ENCODE measurements at regions not wholly inside any gene's neighbourhood (a gene's known extent, or its start where the extent isn't known, plus 50 kb on each side); places are given as distances from the start of the nearest gene placed in this dataset.

- Histone ChIP-seq H3K27me3 (replicated peaks in 1 of 2; ENCODE audit: control insufficient read depth in 2 of 2, extremely low read depth in 1 of 2, insufficient read depth in 2 of 2, low read length in 1 of 2) (peaks cover 0 to 8% of the 10 kb centered on the region in 2 experiments), H3K4me1 (ENCODE audit: control insufficient read depth in 1 of 2, extremely low read depth in 1 of 2, insufficient read depth in 2 of 2, low read length in 2 of 2) (no peaks in the 10 kb centered on the region), H3K4me3 (ENCODE audit: control insufficient read depth in 1 of 2, extremely low read depth in 1 of 2, low read length in 1 of 2) (no peak overlapping the region), H3K9me3 (no peaks in the 10 kb centered on the region), H3K36me3 (ENCODE audit: control insufficient read depth in 2 of 2, extremely low read depth in 1 of 2, insufficient read depth in 1 of 2, low read length in 1 of 2) (no peaks in the 10 kb centered on the region), H3K27ac (ENCODE audit: low read length) (no peak overlapping the region)
- CTCF ChIA-PET = interaction anchor here in 1 of 2 donors (0.8 kb wide), 1 partner anchor 64 kb away, joined by 3 read pairs; no protein-coding TSS in a partner anchor
- Mint-ChIP-seq H3K9me3 (no peaks in the 10 kb centered on the region), H3K4me1 (no peaks in the 10 kb centered on the region), H3K27me3 (peaks cover 0 to 3% of the 10 kb centered on the region in 2 donors), H3K27ac (no peak overlapping the region), H3K4me3 (no peak overlapping the region), H3K36me3 (no peaks in the 10 kb centered on the region)
- POLR2A ChIA-PET = no interaction called here
- no peak for DNase-seq
- 91% methylated on average over 6 of the region's 8 CpGs for WGBS (ENCODE audit: insufficient coverage)
- no peak for ATAC-seq (replicated peaks in 1 of 4)
These were observed 134.4 kb downstream of the ENC1 start for GRCh38 chr5:74506119-74506518.

- ChIA-PET POLR2A (no interaction called here), CTCF (no interaction called here)
- H3K36me3 Mint-ChIP-seq = no peaks in the 10 kb centered on the region
- H3K36me3 ChIP-seq (ENCODE audit: control insufficient read depth in 2 of 2, extremely low read depth in 1 of 2, insufficient read depth in 1 of 2, low read length in 1 of 2) = no peaks in the 10 kb centered on the region
- no peaks in the 10 kb centered on the region for H3K4me1 ChIP-seq (ENCODE audit: control insufficient read depth in 1 of 2, extremely low read depth in 1 of 2, insufficient read depth in 2 of 2, low read length in 2 of 2)
- no peaks in the 10 kb centered on the region for H3K4me1 Mint-ChIP-seq
- peaks cover 0 to 8% of the 10 kb centered on the region in 2 experiments for H3K27me3 ChIP-seq (replicated peaks in 1 of 2; ENCODE audit: control insufficient read depth in 2 of 2, extremely low read depth in 1 of 2, insufficient read depth in 2 of 2, low read length in 1 of 2)
- ATAC-seq (replicated peaks in 1 of 4) (no peak), DNase-seq (no peak)
- no peak overlapping the region for H3K27ac ChIP-seq (ENCODE audit: low read length)
- no peak overlapping the region for H3K4me3 Mint-ChIP-seq
- no peak overlapping the region for H3K27ac Mint-ChIP-seq
- WGBS (ENCODE audit: insufficient coverage) = 55% methylated on average over 2 of the region's 3 CpGs
- no peaks in the 10 kb centered on the region for H3K9me3 ChIP-seq
- peaks cover 0 to 3% of the 10 kb centered on the region in 2 donors for H3K27me3 Mint-ChIP-seq
- H3K4me3 ChIP-seq (ENCODE audit: control insufficient read depth in 1 of 2, extremely low read depth in 1 of 2, low read length in 1 of 2) = no peak overlapping the region
- H3K9me3 Mint-ChIP-seq = no peaks in the 10 kb centered on the region
These were observed 136.1 kb downstream of the ENC1 start for GRCh38 chr5:74504463-74504862.

- no CpG with 5 or more reads among the region's 3 CpGs for WGBS (ENCODE audit: insufficient coverage)
- DNase-seq (no peak), ATAC-seq (replicated peaks in 1 of 4) (no peak)
- Histone ChIP-seq H3K27me3 (replicated peaks in 1 of 2; ENCODE audit: control insufficient read depth in 2 of 2, extremely low read depth in 1 of 2, insufficient read depth in 2 of 2, low read length in 1 of 2) (peaks cover 0 to 8% of the 10 kb centered on the region in 2 experiments), H3K9me3 (no peaks in the 10 kb centered on the region), H3K4me1 (ENCODE audit: control insufficient read depth in 1 of 2, extremely low read depth in 1 of 2, insufficient read depth in 2 of 2, low read length in 2 of 2) (no peaks in the 10 kb centered on the region), H3K4me3 (ENCODE audit: control insufficient read depth in 1 of 2, extremely low read depth in 1 of 2, low read length in 1 of 2) (no peak overlapping the region), H3K36me3 (ENCODE audit: control insufficient read depth in 2 of 2, extremely low read depth in 1 of 2, insufficient read depth in 1 of 2, low read length in 1 of 2) (no peaks in the 10 kb centered on the region), H3K27ac (ENCODE audit: low read length) (no peak overlapping the region)
- Mint-ChIP-seq H3K27me3 (peaks cover 0 to 3% of the 10 kb centered on the region in 2 donors), H3K27ac (no peak overlapping the region), H3K4me1 (no peaks in the 10 kb centered on the region), H3K9me3 (no peaks in the 10 kb centered on the region), H3K4me3 (no peak overlapping the region), H3K36me3 (no peaks in the 10 kb centered on the region)
- ChIA-PET POLR2A (no interaction called here), CTCF (no interaction called here)
These were observed 138.0 kb downstream of the ENC1 start for GRCh38 chr5:74502479-74502950.

GRCh38 chr5:74501674-74502478 is 138.7 kb downstream of the ENC1 start:
- Histone ChIP-seq H3K4me3 (ENCODE audit: control insufficient read depth in 1 of 2, extremely low read depth in 1 of 2, low read length in 1 of 2) (no peak overlapping the region), H3K27me3 (replicated peaks in 1 of 2; ENCODE audit: control insufficient read depth in 2 of 2, extremely low read depth in 1 of 2, insufficient read depth in 2 of 2, low read length in 1 of 2) (peaks cover 0 to 8% of the 10 kb centered on the region in 2 experiments), H3K9me3 (no peaks in the 10 kb centered on the region), H3K4me1 (ENCODE audit: control insufficient read depth in 1 of 2, extremely low read depth in 1 of 2, insufficient read depth in 2 of 2, low read length in 2 of 2) (no peaks in the 10 kb centered on the region), H3K36me3 (ENCODE audit: control insufficient read depth in 2 of 2, extremely low read depth in 1 of 2, insufficient read depth in 1 of 2, low read length in 1 of 2) (no peaks in the 10 kb centered on the region), H3K27ac (ENCODE audit: low read length) (no peak overlapping the region)
- no peak for ATAC-seq (replicated peaks in 1 of 4)
- Mint-ChIP-seq H3K27ac (no peak overlapping the region), H3K27me3 (peaks cover 0 to 3% of the 10 kb centered on the region in 2 donors), H3K4me3 (no peak overlapping the region), H3K36me3 (no peaks in the 10 kb centered on the region), H3K4me1 (no peaks in the 10 kb centered on the region), H3K9me3 (no peaks in the 10 kb centered on the region)
- WGBS (ENCODE audit: insufficient coverage) = 90% methylated on average over 1 of the region's 5 CpGs
- ChIA-PET POLR2A (no interaction called here), CTCF (no interaction called here)
- no peak for DNase-seq

GRCh38 chr5:74500110-74500917 is 140.2 kb downstream of the ENC1 start:
- CTCF ChIA-PET = no interaction called here
- Mint-ChIP-seq H3K4me1 (no peaks in the 10 kb centered on the region), H3K4me3 (no peak overlapping the region), H3K27ac (no peak overlapping the region), H3K9me3 (no peaks in the 10 kb centered on the region), H3K27me3 (no peaks in the 10 kb centered on the region), H3K36me3 (no peaks in the 10 kb centered on the region)
- no CpG with 5 or more reads among the region's 9 CpGs for WGBS (ENCODE audit: insufficient coverage)
- Histone ChIP-seq H3K9me3 (no peaks in the 10 kb centered on the region), H3K4me1 (ENCODE audit: control insufficient read depth in 1 of 2, extremely low read depth in 1 of 2, insufficient read depth in 2 of 2, low read length in 2 of 2) (no peaks in the 10 kb centered on the region), H3K36me3 (ENCODE audit: control insufficient read depth in 2 of 2, extremely low read depth in 1 of 2, insufficient read depth in 1 of 2, low read length in 1 of 2) (no peaks in the 10 kb centered on the region), H3K27me3 (replicated peaks in 1 of 2; ENCODE audit: control insufficient read depth in 2 of 2, extremely low read depth in 1 of 2, insufficient read depth in 2 of 2, low read length in 1 of 2) (no peaks in the 10 kb centered on the region), H3K27ac (ENCODE audit: low read length) (no peak overlapping the region), H3K4me3 (ENCODE audit: control insufficient read depth in 1 of 2, extremely low read depth in 1 of 2, low read length in 1 of 2) (no peak overlapping the region)
- DNase-seq (no peak), ATAC-seq (replicated peaks in 1 of 4) (no peak)
- POLR2A ChIA-PET = no interaction called here

GRCh38 chr5:74499256-74500050 is 141.1 kb downstream of the ENC1 start:
- Histone ChIP-seq H3K4me1 (ENCODE audit: control insufficient read depth in 1 of 2, extremely low read depth in 1 of 2, insufficient read depth in 2 of 2, low read length in 2 of 2) (no peaks in the 10 kb centered on the region), H3K36me3 (ENCODE audit: control insufficient read depth in 2 of 2, extremely low read depth in 1 of 2, insufficient read depth in 1 of 2, low read length in 1 of 2) (no peaks in the 10 kb centered on the region), H3K27ac (ENCODE audit: low read length) (no peak overlapping the region), H3K4me3 (ENCODE audit: control insufficient read depth in 1 of 2, extremely low read depth in 1 of 2, low read length in 1 of 2) (no peak overlapping the region), H3K27me3 (replicated peaks in 1 of 2; ENCODE audit: control insufficient read depth in 2 of 2, extremely low read depth in 1 of 2, insufficient read depth in 2 of 2, low read length in 1 of 2) (no peaks in the 10 kb centered on the region), H3K9me3 (no peaks in the 10 kb centered on the region)
- CTCF ChIA-PET = no interaction called here
- no peaks in the 10 kb centered on the region for H3K9me3 Mint-ChIP-seq
- POLR2A ChIA-PET = no interaction called here
- DNase-seq (no peak), ATAC-seq (replicated peaks in 1 of 4) (no peak)
- H3K36me3 Mint-ChIP-seq = no peaks in the 10 kb centered on the region
- H3K27me3 Mint-ChIP-seq = peaks cover 0 to 1% of the 10 kb centered on the region in 2 donors
- H3K27ac Mint-ChIP-seq = no peak overlapping the region
- no CpG with 5 or more reads among the region's 4 CpGs for WGBS (ENCODE audit: insufficient coverage)
- no peaks in the 10 kb centered on the region for H3K4me1 Mint-ChIP-seq
- H3K4me3 Mint-ChIP-seq = no peak overlapping the region

All from T-cell (primary cell).